ENCODE measurements at regions not wholly inside any gene's neighbourhood (a gene's known extent, or its start where the extent isn't known, plus 50 kb on each side); places are given as distances from the start of the nearest gene placed in this dataset.

GRCh38 chr2:221050020-221050795 lies 521.9 kb downstream of the EPHA4 start:
- no peak for DNase-seq (ENCODE audit: low spot score)

- no peak for DNase-seq (ENCODE audit: low spot score)
Measured at GRCh38 chr2:221051162-221051561, 520.9 kb downstream of the EPHA4 start.

- DNase-seq (ENCODE audit: low spot score): no peak
Measured at GRCh38 chr2:221060376-221060775, 511.7 kb downstream of the EPHA4 start.

- no peak for DNase-seq (ENCODE audit: low spot score)
Measured at GRCh38 chr2:221063568-221063967, 508.5 kb downstream of the EPHA4 start.

GRCh38 chr2:221064058-221064854 lies 507.8 kb downstream of the EPHA4 start:
- no peak for DNase-seq (ENCODE audit: low spot score)

GRCh38 chr2:221064880-221065279 lies 507.2 kb downstream of the EPHA4 start:
- DNase-seq (ENCODE audit: low spot score): no peak

GRCh38 chr2:221068123-221068522 lies 504.0 kb downstream of the EPHA4 start:
- no peak for DNase-seq (ENCODE audit: low spot score)

GRCh38 chr2:221070106-221070505 lies 502.0 kb downstream of the EPHA4 start:
- DNase-seq (ENCODE audit: low spot score): no peak

GRCh38 chr2:221073326-221074049 lies 498.6 kb downstream of the EPHA4 start:
- DNase-seq (ENCODE audit: low spot score): no peak

- DNase-seq (ENCODE audit: low spot score): no peak
Measured at GRCh38 chr2:221074238-221074637, 497.9 kb downstream of the EPHA4 start.

GRCh38 chr2:221075203-221075602 lies 496.9 kb downstream of the EPHA4 start:
- no peak for DNase-seq (ENCODE audit: low spot score)

- no peak for DNase-seq (ENCODE audit: low spot score)
Measured at GRCh38 chr2:221077251-221077650, 494.9 kb downstream of the EPHA4 start.

- DNase-seq (ENCODE audit: low spot score): no peak
Measured at GRCh38 chr2:221077799-221078198, 494.3 kb downstream of the EPHA4 start.

- no peak for DNase-seq (ENCODE audit: low spot score)
Measured at GRCh38 chr2:221085341-221085900, 486.7 kb downstream of the EPHA4 start.

- DNase-seq (ENCODE audit: low spot score): no peak
Measured at GRCh38 chr2:221085936-221086335, 486.2 kb downstream of the EPHA4 start.

- no peak for DNase-seq (ENCODE audit: low spot score)
Measured at GRCh38 chr2:221087779-221088178, 484.3 kb downstream of the EPHA4 start.

GRCh38 chr2:221088506-221088905 lies 483.6 kb downstream of the EPHA4 start:
- DNase-seq (ENCODE audit: low spot score): no peak

GRCh38 chr2:221095356-221095755 lies 476.7 kb downstream of the EPHA4 start:
- DNase-seq (ENCODE audit: low spot score): no peak

- no peak for DNase-seq (ENCODE audit: low spot score)
Measured at GRCh38 chr2:221096706-221097567, 475.2 kb downstream of the EPHA4 start.

GRCh38 chr2:221097568-221097915 lies 474.6 kb downstream of the EPHA4 start:
- DNase-seq (ENCODE audit: low spot score): no peak

- DNase-seq (ENCODE audit: low spot score): no peak
Measured at GRCh38 chr2:221097949-221098348, 474.2 kb downstream of the EPHA4 start.
